Fibroblast of lung (primary cell): ENCODE measurements at regions not wholly inside any gene's neighbourhood (a gene's known extent, or its start where the extent isn't known, plus 50 kb on each side); places are given as distances from the start of the nearest gene placed in this dataset.

Experiments
- CTCF ChIP-seq, 2 donors: IDR thresholded peaks in 1 of 2; conservative IDR thresholded peaks in 1 of 2; 1 replicate in 1 of 2; 2 replicates in 1 of 2; pipeline ENCODE4 v1.5.1; 2011 to 2012; ENCODE audit warnings: low read length in 2 of 2, control low read depth in 1 of 2, inconsistent platforms in 1 of 2, low read depth in 1 of 2, mild to moderate bottlenecking in 1 of 2
- EZH2 ChIP-seq: IDR thresholded peaks from 2 replicates; pipeline ENCODE4 v1.5.1; 2012; ENCODE audit warnings: low read length, control low read depth, mild to moderate bottlenecking; ENCODE audit errors: missing control alignments

GRCh38 chr7:41351091-41351490 is 351.8 kb downstream of the INHBA start:
- no peak for TF ChIP-seq CTCF (conservative IDR thresholded peaks at IDR 0.05 in 1 of 2, IDR thresholded peaks at IDR 0.05 in 1 of 2; ENCODE audit: low read depth in 1 of 2, low read length in 2 of 2)
- no peak for TF ChIP-seq EZH2
